ENCODE measurements at regions not wholly inside any gene's neighbourhood (a gene's known extent, or its start where the extent isn't known, plus 50 kb on each side); places are given as distances from the start of the nearest gene placed in this dataset.
"Not testable (repeated sequence)": the region's sequence is repeated elsewhere in the genome, so short reads cannot be mapped to it uniquely, and the experiment has no call there.

GRCh38 chr2:192487636-192488035, 292.9 kb upstream of the TMEFF2 start:
- DNase-seq (ENCODE audit: low read depth): no peak
- H3K4me3 ChIP-seq (ENCODE audit: low read depth, low read length): no peak overlapping the region

DNA sequence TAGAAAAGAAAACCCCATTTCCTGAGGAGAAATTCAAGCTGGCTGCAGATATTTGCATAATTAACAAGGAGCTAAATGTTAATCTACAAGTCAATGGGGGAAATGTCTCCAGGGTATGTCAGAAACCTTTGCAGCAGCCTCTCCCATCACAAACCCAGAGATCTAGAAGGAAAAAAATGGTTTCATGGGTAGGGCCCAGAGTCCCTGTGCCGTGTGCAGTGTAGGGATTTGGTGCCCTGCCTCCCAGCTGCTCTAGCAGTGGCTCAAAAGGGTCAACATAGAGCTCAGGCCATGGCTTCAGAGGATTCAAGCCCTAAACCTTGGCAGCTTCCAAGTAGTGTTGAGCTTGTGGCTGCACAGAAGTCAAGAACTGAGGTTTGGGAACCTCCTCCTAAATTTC, 290.2 kb upstream of the TMEFF2 start:
- no peak for DNase-seq (ENCODE audit: low read depth)
- no peak overlapping the region for H3K4me3 ChIP-seq (ENCODE audit: low read depth, low read length)

- no peak overlapping the region for H3K4me3 ChIP-seq (ENCODE audit: low read depth, low read length)
- DNase-seq (ENCODE audit: low read depth): no peak
These were observed 286.3 kb upstream of the TMEFF2 start for GRCh38 chr2:192480984-192481383.

DNA sequence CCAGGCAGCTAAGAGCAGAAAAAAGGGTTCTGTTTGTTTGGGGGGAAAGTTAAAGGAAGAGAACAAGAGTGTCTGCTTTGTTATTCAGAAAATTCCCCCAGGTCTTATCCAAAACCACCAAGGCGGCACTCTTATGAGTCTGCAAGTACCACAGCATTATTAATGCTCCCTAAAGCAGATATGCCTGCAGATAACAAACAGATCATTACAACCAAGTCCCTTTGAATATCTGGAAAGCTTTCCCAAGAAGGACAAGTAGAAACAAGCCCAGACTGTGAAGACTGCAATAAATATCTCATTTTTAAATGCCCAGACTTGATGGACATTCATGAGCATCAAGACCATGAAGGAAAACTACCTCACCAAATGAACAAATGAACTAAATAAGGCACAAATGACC, 278.6 kb upstream of the TMEFF2 start:
- DNase-seq (ENCODE audit: low read depth): no peak
- H3K4me3 ChIP-seq (ENCODE audit: low read depth, low read length): no peak overlapping the region

DNA sequence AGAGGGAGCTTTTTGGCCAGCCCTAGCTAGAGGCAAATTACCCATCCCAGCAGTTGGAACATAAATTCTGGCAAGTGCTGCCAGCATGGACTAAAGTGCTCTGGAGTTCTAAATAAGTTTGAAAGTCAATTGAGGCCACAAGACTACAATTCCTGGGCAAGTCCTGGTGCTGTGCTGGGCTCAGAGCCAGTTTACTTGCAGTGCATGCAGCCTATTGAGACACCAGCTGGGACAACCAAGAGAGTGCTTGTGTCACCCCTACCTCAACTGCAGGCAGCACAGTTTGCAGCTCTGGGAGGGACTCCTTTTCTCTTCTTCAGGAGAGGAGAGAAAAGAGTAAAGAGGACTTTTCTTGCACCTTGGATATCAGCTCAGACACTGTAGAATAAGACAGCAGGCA, 277.2 kb upstream of the TMEFF2 start:
- no peak overlapping the region for H3K4me3 ChIP-seq (ENCODE audit: low read depth, low read length)
- DNase-seq (ENCODE audit: low read depth): no peak

- H3K4me3 ChIP-seq (ENCODE audit: low read depth, low read length): no peak overlapping the region
- DNase-seq (ENCODE audit: low read depth): no peak
These were observed 274.9 kb upstream of the TMEFF2 start for GRCh38 chr2:192469612-192470011.

DNA sequence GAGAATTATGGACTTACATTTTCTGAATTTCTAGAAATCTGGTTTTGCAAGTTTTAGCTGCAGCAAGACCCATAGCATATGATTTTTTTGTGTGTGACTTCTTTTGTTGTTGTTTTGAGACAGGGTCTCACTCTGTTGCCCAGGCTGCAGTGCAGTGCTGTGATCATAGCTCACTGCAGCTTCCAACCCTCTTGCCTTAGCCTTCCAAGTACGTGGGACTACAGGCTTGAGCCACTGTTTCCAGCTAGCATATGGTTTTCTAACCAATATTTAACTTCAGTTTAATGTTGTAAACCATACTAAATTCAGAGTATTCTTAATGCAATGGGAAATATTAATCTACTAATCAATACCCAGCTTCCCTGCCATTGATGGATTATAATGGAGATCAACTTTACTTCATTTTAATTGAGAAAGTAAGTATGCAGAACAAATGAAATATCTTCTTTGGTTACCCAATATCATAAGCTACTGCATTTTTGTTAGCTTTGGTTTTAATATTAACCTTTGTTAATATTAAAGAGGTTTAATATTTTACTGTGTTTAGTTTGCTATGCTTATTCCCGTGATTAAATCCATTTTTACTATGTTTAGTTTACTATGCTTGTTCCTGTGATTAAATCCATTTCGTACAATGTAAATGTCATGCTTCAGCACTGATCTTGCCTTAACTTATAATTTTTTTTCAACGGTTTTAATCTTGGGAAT, 273.4 kb upstream of the TMEFF2 start:
- DNase-seq (ENCODE audit: low read depth): no peak
- no peak overlapping the region for H3K4me3 ChIP-seq (ENCODE audit: low read depth, low read length)

- no peak for DNase-seq (ENCODE audit: low read depth)
- H3K4me3 ChIP-seq (ENCODE audit: low read depth, low read length): no peak overlapping the region
These were observed 270.4 kb upstream of the TMEFF2 start for GRCh38 chr2:192465141-192465540.

DNA sequence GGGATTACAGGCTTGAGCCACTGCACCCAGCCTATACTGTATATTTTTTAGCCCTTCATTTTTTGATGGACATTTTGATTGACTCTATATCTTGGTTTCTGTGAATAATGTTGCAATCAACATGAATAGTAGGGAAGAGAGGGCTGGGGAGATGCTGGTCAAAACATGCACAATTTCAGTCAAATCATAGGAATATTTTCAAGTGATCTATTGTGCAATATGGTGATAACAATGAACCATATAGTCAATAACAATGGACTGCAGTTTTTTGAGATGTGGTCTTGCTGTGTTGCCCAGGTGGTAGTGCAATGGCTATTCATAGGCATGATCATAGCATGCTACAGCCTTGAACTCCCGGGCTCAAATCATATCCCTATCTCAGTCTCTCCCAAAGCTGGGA, 264.7 kb upstream of the TMEFF2 start:
- no peak for DNase-seq (ENCODE audit: low read depth)
- H3K4me3 ChIP-seq (ENCODE audit: low read depth, low read length): no peak overlapping the region

DNA sequence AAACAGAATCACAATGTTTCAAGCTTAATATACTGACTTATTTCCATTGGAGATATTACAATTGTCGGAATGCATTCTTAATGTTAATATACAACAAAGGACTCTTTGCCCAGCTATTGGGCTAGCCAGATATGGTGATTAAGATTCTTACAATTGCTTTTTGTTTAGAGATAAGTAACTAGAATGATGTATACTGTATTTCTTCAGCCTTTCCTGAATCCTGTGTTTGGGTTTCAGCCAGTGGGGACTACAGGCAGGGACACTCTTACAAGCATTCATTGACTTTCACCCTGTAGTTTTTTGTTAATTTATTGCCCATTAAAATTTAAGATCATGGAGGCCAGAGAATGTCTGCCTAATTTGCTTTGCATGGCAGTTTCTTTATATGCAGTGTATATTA, 254.1 kb upstream of the TMEFF2 start:
- no peak overlapping the region for H3K4me3 ChIP-seq (ENCODE audit: low read depth, low read length)
- DNase-seq (ENCODE audit: low read depth): no peak

DNA sequence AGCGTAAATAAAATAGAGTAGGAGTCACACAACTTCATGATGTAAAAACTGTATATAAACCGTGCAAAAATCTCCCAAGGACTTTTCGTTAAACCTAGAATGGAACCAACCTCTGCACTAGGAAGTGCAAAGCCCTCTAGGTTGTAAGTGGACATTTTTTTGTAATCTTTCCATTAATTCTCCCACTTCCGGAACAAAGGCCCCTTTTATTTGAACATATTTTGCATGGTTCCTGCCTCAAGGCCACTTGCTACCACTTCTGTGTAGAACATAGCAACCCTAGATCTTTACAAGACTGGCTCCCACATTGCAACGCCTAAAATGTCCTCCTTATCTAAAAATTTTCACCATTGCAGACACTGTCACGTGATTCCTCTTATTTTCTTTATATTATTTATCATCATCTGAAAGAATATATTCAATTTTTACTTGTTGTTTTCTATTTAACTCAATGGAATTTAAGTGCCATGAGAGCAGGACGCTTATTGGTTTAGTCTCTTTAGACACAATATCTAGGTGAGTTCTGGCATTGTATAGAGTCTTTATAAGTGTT, 249.6 kb upstream of the TMEFF2 start:
- H3K4me3 ChIP-seq (ENCODE audit: low read depth, low read length): no peak overlapping the region
- DNase-seq (ENCODE audit: low read depth): no peak

- no peak overlapping the region for H3K4me3 ChIP-seq (ENCODE audit: low read depth, low read length)
- DNase-seq (ENCODE audit: low read depth): no peak
These were observed 249.1 kb upstream of the TMEFF2 start for GRCh38 chr2:192443831-192444230.

DNA sequence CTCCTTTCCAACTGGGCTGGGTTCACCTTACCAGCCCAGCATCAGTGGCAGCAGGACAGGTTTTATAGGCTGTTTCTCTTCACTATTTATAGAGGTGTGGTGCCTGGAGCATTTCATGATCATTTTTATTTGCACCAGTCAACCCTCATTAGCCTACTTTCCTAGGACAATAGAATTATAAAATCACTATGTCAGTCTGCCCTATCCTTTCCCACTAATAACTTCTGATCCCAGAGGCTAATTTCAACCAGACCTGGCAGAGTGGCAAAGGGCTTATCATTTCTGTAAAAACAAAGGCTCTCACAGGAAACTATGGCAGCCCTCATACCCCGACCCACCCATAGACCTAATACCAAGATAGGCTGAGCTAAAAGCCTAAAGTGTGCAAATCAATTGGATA, 243.5 kb upstream of the TMEFF2 start:
- no peak for DNase-seq (ENCODE audit: low read depth)
- H3K4me3 ChIP-seq (ENCODE audit: low read depth, low read length): no peak overlapping the region

DNA sequence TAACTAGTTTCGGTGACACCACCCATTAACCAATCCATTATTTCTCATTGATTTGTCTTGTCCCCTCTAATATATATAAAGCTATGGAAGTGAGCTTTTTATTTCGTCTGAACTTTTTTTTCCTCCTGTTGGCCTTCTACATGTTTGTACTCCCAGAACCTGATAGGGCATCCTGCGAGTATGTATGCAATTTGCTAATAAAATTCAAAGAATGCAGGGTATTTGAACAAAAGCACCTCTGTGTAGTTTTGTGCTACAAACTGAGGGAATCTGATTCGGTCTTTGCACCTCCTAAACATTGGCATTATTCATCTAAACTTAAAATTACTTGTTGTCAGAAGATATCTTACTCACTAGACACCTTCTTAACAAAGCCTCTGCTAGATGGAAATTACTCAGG, 242.9 kb upstream of the TMEFF2 start:
- no peak for DNase-seq (ENCODE audit: low read depth)
- H3K4me3 ChIP-seq (ENCODE audit: low read depth, low read length): no peak overlapping the region

DNA sequence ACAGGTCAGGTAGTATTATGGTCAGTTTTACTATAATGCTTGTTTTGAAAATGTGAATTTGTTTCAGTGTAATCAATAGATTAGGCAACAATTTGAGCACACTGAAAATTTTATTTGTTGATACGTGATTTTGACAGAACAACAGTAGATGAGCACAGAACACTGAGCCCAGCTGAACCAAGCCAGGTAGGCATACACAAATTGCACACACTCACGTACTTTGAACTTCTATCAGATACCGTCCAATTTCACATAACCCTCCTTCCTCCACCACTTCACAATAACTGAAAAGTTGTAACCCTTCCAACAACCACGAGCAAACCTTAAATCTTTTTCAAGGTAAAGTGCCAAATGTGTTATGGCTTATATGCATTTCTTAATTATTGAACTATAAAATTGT, 229.5 kb upstream of the TMEFF2 start:
- DNase-seq (ENCODE audit: low read depth): no peak
- no peak overlapping the region for H3K4me3 ChIP-seq (ENCODE audit: low read depth, low read length)

- no peak overlapping the region for H3K4me3 ChIP-seq (ENCODE audit: low read depth, low read length)
- no peak for DNase-seq (ENCODE audit: low read depth)
These were observed 225.1 kb upstream of the TMEFF2 start for GRCh38 chr2:192419786-192420185.

DNA sequence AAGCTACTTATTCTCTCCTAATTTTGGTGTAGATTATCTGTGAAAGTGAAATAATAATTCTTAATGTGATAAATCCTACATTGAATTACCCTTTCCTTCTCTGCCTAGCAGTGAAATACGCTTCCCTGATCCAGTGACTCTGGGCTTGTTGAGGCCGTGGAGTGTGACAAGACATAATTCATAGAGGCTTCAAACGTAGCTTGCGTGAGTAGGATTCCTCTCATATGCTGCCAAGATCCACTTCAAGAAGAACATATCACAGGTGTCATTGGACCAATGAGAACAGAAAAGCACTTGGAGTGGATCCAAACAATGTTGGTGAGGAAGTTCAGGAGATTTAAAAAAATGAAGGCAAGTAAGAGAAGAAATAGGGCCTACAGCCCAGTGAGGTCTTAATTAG, 221.3 kb upstream of the TMEFF2 start:
- H3K4me3 ChIP-seq (ENCODE audit: low read depth, low read length): no peak overlapping the region
- no peak for DNase-seq (ENCODE audit: low read depth)

- no peak overlapping the region for H3K4me3 ChIP-seq (ENCODE audit: low read depth, low read length)
- DNase-seq (ENCODE audit: low read depth): no peak
These were observed 220.1 kb upstream of the TMEFF2 start for GRCh38 chr2:192414794-192415193.

DNA sequence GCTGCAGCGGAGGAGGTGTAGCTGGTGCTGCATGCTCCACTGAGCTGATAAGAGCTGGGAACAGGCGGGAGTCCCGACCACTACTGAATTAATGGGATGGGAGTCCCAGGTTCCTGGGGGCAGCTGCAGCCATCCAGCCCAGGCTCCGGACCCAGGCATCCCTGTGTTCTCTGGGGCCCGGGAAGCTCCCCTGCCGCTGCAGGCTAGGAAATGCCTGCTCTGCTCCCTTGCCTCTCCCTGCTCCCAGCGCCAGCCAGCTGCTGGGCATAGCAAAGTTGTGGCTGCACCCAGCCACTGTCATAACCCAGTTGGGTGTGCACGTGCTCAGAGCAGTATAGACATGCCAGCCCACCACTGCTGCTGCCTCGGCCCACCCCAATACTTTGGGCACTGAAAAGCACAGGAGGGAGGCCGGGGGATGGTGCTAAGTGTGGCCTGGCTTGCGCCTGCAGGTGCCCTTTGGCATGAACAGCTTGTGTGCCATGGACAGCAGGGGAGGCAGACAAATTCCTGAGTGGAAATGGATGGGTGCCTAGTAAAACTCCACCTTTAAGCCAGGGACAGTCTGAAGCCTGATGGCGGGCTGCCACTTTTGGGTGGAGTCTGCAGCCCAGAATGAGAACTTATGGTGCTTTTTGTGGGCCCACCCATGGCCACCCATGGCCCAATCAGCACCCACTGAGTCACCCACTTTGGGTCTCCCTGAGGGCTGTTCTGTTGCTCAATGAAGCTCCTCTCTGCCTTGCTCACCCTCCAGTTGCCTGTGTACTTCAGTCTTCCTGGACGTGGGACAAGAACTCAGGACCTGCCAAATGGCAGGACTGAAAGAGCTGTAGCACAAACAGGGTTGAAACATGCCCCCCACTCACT, 219.3 kb upstream of the TMEFF2 start:
- DNase-seq (ENCODE audit: low read depth): no peak
- no peak overlapping the region for H3K4me3 ChIP-seq (ENCODE audit: low read depth, low read length)

GRCh38 chr2:192412866-192413265, 218.1 kb upstream of the TMEFF2 start:
- H3K4me3 ChIP-seq (ENCODE audit: low read depth, low read length); DNase-seq (ENCODE audit: low read depth): not testable (repeated sequence)

DNA sequence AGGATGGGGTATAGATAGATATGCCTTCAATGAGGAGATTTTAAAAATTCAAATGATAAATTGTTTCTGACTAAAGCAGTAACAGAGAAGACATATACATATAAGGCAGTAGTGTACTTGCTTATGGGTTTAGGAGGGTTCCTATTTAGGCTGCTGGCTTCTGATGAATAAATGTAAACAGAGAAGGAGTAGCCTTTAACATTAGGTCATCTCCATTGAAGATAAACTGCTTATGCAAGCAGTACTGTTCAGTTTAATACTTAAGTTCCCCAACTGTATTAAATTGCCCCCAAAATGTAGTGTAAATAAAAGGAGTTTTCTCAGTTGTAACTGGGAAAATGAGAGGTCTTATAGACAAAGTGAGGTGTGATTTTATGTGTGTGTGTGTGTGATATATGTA, 217.7 kb upstream of the TMEFF2 start:
- DNase-seq (ENCODE audit: low read depth): no peak

More for the DNA sequence above, 217.7 kb upstream of the TMEFF2 start:
- no peak overlapping the region for H3K4me3 ChIP-seq (ENCODE audit: low read depth, low read length)

Measured in skeletal muscle cell (primary cell).